ENCODE measurements at regions not wholly inside any gene's neighbourhood (a gene's known extent, or its start where the extent isn't known, plus 50 kb on each side); places are given as distances from the start of the nearest gene placed in this dataset.
A peak's percentile ranks its signal among the peaks of the same experiment; 100 is the strongest.

GRCh38 chr2:217076058-217076435 is 216.2 kb upstream of the TNP1 start:
- H3K4me3 ChIP-seq (replicated peaks; ENCODE audit: low read depth, low read length): no peak overlapping the region
- DNase-seq (ENCODE audit: low read depth): no peak
- TF ChIP-seq CTCF (IDR thresholded peaks at IDR 0.05; ENCODE audit: low read length, missing control alignments): no peak

- peak; percentile 72 for DNase-seq (ENCODE audit: low read depth)
- H3K4me3 ChIP-seq (replicated peaks; ENCODE audit: low read depth, low read length): no peak overlapping the region
- no peak for TF ChIP-seq CTCF (IDR thresholded peaks at IDR 0.05; ENCODE audit: low read length, missing control alignments)
These were observed 215.6 kb upstream of the TNP1 start for GRCh38 chr2:217075268-217076057.

- no peak for TF ChIP-seq CTCF (IDR thresholded peaks at IDR 0.05; ENCODE audit: low read length, missing control alignments)
- H3K4me3 ChIP-seq (replicated peaks; ENCODE audit: low read depth, low read length): no peak overlapping the region
- peak; percentile 66 for DNase-seq (ENCODE audit: low read depth)
These were observed 214.9 kb upstream of the TNP1 start for GRCh38 chr2:217074576-217075255.

- TF ChIP-seq CTCF (IDR thresholded peaks at IDR 0.05; ENCODE audit: low read length, missing control alignments): no peak
- H3K4me3 ChIP-seq (replicated peaks; ENCODE audit: low read depth, low read length): no peak overlapping the region
- peak; percentile 89 for DNase-seq (ENCODE audit: low read depth)
These were observed 211.6 kb upstream of the TNP1 start for GRCh38 chr2:217071416-217071815.

GRCh38 chr2:217070611-217071010 is 210.7 kb upstream of the TNP1 start:
- TF ChIP-seq CTCF (IDR thresholded peaks at IDR 0.05; ENCODE audit: low read length, missing control alignments): no peak
- no peak overlapping the region for H3K4me3 ChIP-seq (replicated peaks; ENCODE audit: low read depth, low read length)
- no peak for DNase-seq (ENCODE audit: low read depth)

GRCh38 chr2:217070043-217070430 is 210.2 kb upstream of the TNP1 start:
- H3K4me3 ChIP-seq (replicated peaks; ENCODE audit: low read depth, low read length): no peak overlapping the region
- TF ChIP-seq CTCF (IDR thresholded peaks at IDR 0.05; ENCODE audit: low read length, missing control alignments): no peak
- DNase-seq (ENCODE audit: low read depth): no peak

All from fibroblast of pulmonary artery (primary cell).